ENCODE measurements at regions not wholly inside any gene's neighbourhood (a gene's known extent, or its start where the extent isn't known, plus 50 kb on each side); places are given as distances from the start of the nearest gene placed in this dataset.

DNA sequence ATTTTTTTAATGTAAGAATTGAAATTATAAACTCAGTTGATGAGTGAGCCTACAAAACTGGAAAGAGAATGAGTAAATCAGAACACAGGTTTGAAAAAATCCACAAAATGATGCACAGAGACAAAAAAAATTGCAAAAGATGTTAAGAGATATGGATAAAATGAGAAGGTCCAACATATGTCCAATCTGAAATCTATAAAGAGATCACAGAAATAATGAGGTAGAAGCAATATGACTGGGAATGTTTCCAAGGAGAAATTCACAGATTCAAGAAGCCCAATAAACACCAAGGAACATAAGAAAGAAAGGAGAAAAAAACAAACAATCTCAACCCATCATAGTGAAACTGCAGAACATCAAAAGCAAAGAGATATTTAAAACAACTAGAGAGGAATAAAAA, 288.4 kb upstream of the SLC30A5 start:
- TF ChIP-seq, protein P1, sequence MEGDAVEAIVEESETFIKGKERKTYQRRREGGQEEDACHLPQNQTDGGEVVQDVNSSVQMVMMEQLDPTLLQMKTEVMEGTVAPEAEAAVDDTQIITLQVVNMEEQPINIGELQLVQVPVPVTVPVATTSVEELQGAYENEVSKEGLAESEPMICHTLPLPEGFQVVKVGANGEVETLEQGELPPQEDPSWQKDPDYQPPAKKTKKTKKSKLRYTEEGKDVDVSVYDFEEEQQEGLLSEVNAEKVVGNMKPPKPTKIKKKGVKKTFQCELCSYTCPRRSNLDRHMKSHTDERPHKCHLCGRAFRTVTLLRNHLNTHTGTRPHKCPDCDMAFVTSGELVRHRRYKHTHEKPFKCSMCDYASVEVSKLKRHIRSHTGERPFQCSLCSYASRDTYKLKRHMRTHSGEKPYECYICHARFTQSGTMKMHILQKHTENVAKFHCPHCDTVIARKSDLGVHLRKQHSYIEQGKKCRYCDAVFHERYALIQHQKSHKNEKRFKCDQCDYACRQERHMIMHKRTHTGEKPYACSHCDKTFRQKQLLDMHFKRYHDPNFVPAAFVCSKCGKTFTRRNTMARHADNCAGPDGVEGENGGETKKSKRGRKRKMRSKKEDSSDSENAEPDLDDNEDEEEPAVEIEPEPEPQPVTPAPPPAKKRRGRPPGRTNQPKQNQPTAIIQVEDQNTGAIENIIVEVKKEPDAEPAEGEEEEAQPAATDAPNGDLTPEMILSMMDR (conservative IDR thresholded peaks at IDR 0.05; ENCODE audit: low read length) = no peak
- TF ChIP-seq EZH2phosphoT487 (IDR thresholded peaks at IDR 0.05; ENCODE audit: borderline replicate concordance, low read depth, low read length) = no peak
